Left colon (tissue), 2 donors: ENCODE measurements at regions not wholly inside any gene's neighbourhood (a gene's known extent, or its start where the extent isn't known, plus 50 kb on each side); places are given as distances from the start of the nearest gene placed in this dataset.
"Not testable (repeated sequence)": the region's sequence is repeated elsewhere in the genome, so short reads cannot be mapped to it uniquely, and the experiment has no call there.

Experiments used
- ATAC-seq: fragments of 200-7000 bp; cut with Tn5 transposase; one replicate; pipeline ENCODE4 v1.9.1; 2020; ENCODE audit warnings: mild to moderate bottlenecking, moderate library complexity
- DNase-seq, 2 donors: peaks; one replicate each; pipeline ENCODE4 v3.0.0-alpha.2; 2020
- intact Hi-C, 2 donors: fragments of 100-400 bp; cut with DNase I in 1 of 2; cut with micrococcal nuclease in 1 of 2; formaldehyde crosslinking; loops; one replicate each; pipeline versions ENCODE4 v1.11.2 to v1.14.0; 2022; cut with DNase I, micrococcal nuclease
- donor health status: DM: no; HTN: no; CAD: no.
- donor health status: DM: yes; HTN: yes; CAD: no.

DNA sequence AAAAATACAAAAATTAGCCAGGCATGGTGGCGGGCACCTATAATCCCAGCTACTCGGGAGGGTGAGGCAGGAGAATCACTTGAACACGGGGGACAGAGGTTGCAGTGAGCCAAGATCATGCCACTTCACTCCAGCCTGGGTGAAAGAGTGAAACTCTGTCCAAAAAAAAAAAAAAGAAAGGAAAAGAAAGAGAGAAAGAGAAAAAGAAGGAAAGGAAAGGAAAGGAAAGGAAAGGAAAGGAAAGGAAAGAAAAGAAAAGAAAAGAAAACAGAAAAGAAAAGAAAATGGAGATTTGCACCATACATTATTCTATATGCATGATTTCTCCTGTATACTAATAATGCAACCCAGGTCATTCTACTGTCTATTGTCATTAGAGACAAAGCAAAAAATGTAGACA, 421.5 kb downstream of the PCDH19 start:
- intact Hi-C loops, ATAC-seq, DNase-seq: not testable (repeated sequence)

DNA sequence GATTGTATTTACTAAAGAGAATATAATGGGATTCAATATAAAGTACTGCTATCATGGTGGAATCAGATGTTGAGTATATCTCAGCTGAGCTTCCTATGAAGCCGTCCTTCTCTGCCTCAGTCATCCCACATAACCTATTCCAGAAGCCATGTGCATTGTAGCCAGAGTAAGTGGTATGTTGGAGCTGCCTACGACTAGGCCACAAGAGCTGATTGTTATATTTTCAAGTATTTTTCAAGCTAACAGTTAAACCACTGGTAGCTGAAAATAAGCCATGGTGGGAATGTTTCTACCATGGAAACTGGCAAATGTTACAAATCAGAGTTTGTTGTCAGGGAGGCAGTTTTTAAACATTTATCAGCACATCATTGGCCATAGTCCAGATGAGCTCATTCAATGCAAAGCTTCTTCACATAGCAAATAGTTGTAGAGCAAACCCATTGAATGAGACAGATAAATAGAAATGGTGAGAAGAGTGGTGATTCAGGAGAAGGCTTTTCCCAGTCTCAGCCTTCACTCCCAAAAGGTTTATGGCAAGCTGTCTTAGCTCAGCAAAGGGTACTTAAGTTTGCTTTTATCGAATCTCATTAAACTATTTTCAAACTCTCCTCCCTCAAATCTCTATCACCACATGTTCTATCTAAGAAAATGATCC, 436.4 kb downstream of the PCDH19 start:
- DNase-seq (no peak), ATAC-seq (no peak)
- intact Hi-C loops: no loop called here

- ATAC-seq (no peak), DNase-seq (no peak)
Observed at GRCh38 chrX:99939883-99940232, 470.2 kb downstream of the PCDH19 start.

GRCh38 chrX:99939206-99939882, 470.7 kb downstream of the PCDH19 start:
- ATAC-seq, intact Hi-C loops: not testable (repeated sequence)

More at GRCh38 chrX:99939883-99940232, 470.2 kb downstream of the PCDH19 start:
- intact Hi-C loops: no loop called here

DNA sequence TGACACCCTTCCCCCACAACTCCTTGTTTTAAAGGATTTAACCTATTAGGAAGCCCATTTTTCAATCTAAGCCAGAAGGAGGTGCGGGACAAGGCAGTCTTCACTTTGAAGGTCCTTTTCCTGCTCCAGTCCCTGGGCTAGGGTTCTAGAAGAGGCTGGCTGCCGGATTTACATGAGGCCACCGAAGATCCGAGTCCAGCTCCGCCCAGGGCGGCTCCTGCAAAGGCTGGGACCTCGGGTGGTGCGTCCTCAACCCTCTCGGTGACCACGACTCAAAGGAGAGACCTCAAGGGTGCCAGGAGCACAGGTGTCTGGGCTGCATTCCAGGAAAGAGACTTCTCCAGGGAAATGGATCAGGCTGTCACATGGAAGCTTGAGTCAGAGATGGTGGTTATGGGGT, 471.6 kb downstream of the PCDH19 start:
- intact Hi-C loops: no loop called here
- DNase-seq (no peak), ATAC-seq (no peak)

More at GRCh38 chrX:99939206-99939882, 470.7 kb downstream of the PCDH19 start:
- DNase-seq: not testable (repeated sequence)

GRCh38 chrX:99933865-99934264, 476.2 kb downstream of the PCDH19 start:
- ATAC-seq (no peak), DNase-seq (no peak)
- intact Hi-C loops: no loop called here

GRCh38 chrX:99914635-99915034, 495.4 kb downstream of the PCDH19 start:
- ATAC-seq: no peak
- intact Hi-C loops: no loop called here

DNA sequence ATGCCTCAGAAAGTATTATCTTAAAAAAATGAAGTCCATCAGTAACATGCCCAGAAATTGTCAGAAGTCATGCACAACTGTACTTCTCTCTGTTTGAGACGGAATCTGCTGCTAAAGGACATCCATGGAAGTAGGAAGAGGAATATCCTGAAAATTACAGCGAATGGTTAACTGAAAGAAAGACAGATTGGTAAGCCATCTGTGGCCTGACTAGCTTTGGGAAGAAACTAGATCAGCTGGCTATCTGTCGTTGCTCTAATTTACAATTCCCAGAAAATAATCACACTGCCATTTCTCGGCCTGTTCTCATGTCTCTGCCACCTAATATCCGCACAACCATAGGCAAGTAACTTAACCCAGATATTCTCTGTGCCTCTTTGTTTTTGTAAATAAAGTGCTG, 496.5 kb downstream of the PCDH19 start:
- intact Hi-C loops: no loop called here
- DNase-seq: no peak
- ATAC-seq: no peak

More at GRCh38 chrX:99914635-99915034, 495.4 kb downstream of the PCDH19 start:
- no peak for DNase-seq

- intact Hi-C loops: no loop called here
- ATAC-seq (no peak), DNase-seq (no peak)
Observed at GRCh38 chrX:99909946-99910345, 500.1 kb downstream of the PCDH19 start.

DNA sequence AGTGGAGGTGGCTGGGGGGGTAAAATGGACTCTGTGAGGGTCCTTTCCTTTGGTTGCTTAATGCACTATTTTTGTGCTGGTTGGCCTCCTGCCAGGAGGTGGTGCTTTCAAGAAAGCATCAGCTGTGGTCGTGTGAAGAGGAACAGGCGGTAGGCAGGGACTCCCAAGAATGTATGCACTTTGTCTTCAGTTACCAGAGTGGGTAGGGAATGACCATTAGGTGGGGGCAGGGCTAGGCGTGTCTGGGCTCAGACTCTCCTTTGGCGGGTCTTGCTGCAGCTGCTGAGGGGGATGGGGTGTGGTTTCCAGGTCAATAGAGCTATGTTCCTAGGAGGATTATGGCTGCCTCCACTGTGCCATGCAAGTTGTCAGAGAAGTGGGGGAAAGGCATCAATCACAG, 509.0 kb downstream of the PCDH19 start:
- DNase-seq: no peak
- intact Hi-C loops: no loop called here
- no peak for ATAC-seq

DNA sequence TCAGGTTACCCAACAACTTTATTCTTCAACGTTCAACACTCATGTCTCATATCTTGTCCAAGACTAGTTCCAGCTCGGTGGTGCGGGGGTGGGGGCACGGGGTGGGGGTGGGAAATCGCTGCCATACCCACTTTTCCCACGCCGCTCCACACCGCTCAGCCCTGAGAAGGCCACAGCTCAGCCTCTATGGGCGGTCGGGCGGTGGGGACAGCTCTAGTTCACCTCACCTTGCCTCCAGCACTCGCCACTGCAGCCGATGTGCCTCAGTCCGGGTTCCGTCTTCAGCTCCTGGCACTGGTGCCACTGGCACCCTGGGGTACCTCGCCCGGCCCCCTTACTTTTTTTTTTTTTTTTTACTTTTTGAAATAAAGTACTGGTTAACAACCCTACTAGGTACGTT, 522.2 kb downstream of the PCDH19 start:
- intact Hi-C loops: no loop called here

DNA sequence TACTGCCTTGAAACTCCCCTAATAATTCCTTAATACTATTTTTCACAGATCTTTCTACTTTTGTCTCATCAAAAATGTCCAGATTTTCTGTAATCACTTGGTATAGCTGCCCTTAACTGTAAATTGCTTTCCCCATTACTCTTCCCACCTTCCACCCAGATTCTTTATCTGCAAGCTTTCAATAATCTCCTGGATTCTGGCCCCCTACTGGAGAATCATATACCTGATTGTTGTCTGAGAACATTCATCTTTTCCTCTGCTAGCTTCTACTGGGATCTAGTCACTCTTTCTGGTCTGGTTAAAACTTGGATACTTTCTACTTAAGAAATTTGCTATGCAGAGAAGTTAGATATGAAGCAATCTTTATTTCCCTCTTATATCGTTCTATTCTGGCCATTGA, 552.6 kb downstream of the PCDH19 start:
- intact Hi-C loops: no loop called here
- no peak for ATAC-seq
- DNase-seq: no peak

More for the DNA sequence above, 522.2 kb downstream of the PCDH19 start:
- ATAC-seq: no peak
- DNase-seq: no peak

GRCh38 chrX:99833821-99834220, 576.3 kb downstream of the PCDH19 start:
- DNase-seq: no peak
- intact Hi-C loops: no loop called here
- no peak for ATAC-seq

DNA sequence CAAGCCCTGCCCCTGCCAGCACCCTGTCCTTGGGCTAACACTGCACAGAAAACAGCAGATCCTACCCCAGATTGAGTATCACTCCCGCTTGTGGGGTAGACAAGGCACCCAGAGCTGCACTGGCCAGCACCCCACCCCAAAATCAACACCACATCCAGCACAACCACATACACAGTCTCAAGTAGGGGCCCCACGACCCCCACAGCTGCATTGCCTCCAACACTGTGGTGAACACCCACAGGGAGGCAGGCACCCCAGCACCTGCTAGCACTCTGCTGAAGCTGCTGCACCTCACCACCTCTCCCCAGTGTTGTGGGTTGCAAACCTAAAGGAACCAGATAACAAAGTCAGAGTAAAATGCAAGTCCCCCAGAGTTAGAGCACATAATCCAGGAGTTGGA, 589.9 kb downstream of the PCDH19 start:
- no peak for DNase-seq
- intact Hi-C loops: no loop called here
- no peak for ATAC-seq

DNA sequence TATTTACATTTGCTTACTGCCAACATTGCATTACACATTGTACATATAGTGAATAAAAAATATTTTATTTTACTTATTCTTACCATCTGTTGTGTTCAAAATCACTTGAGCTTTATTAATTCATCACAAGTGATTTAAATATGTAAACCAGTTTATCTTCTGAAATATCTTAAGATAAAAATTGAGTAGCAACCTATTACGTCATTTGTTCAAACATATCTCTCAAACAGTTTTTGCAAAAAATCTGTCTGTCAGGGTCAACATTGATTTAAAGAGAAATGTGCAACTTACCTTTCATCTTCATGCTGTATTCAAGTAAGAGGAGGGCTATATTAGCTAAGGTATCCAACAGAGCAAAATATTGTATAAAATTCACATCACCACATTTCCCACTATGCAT, 610.1 kb downstream of the PCDH19 start:
- intact Hi-C loops: no loop called here
- DNase-seq (no peak), ATAC-seq (no peak)

GRCh38 chrX:99798936-99799335, 611.1 kb downstream of the PCDH19 start:
- intact Hi-C loops: no loop called here

DNA sequence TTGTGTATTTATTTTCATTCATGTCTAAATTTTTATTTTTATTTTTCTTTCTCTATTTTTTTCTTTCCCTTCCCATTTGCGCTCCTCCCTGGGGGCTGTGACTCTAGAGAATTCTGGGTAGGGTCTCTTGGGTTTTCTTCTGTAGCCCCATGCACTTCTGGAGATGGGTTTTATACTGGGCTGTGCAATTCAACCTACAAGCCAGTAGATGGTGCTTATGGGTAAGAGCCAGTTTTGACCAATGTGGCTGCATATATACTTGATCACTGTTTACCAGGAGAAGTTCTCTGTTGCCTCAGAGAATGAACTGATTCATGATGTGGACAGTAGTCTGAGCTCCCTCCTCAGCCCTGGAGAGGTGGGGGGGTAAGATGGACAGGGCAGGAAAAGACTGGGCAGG, 614.6 kb downstream of the PCDH19 start:
- DNase-seq (no peak), ATAC-seq (no peak)
- intact Hi-C loops: no loop called here

More at GRCh38 chrX:99798936-99799335, 611.1 kb downstream of the PCDH19 start:
- no peak for ATAC-seq
- DNase-seq: no peak

- no peak for ATAC-seq
- no peak for DNase-seq
- intact Hi-C loops: no loop called here
Observed at GRCh38 chrX:99782516-99783040, 627.5 kb downstream of the PCDH19 start.

DNA sequence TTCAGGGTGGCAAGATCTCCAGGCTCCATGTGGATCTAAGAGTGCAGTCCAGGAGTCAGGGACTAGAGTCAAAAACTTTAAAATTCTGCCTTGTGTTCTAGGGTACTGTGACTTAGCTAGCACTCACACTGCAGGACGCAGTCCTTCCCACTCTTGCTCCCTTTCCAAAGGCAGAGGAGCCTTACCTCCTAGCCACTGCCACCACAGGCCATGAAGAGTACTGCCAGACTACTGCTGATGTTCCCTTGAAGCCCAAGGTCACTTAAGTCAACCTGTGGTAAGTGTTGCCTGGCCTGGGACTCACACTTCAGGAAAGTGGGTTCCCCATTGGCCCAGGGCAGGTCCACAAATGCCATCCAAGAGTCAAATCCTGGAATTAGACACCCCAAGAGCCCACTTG, 632.2 kb downstream of the PCDH19 start:
- intact Hi-C loops: no loop called here
- no peak for DNase-seq
- ATAC-seq: no peak

- intact Hi-C loops: no loop called here
- no peak for ATAC-seq
- DNase-seq: no peak
Observed at GRCh38 chrX:99761731-99762130, 648.3 kb downstream of the PCDH19 start.

DNA sequence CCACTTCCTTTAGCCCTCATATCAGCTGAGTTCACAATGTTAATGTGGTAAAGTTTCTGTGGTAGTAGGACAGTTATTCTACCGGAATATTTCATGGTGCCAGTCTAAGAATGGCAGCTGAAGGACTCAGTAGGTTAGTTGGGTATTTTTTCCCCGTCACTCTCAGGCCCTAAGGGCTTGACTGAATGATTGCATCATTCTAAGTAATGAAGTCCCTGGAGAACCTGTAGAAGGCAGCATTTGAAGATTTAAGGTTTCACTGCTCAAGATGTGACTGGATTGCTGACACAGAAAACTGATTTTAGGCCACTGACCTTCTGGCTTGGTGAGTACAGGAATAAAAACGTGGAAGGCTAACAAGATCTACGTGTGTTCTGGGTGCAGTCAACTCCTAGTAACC, 657.3 kb downstream of the PCDH19 start:
- intact Hi-C loops: no loop called here
- DNase-seq: no peak
- ATAC-seq: no peak
